Pancreas (tissue), 10 donors: ENCODE measurements at regions not wholly inside any gene's neighbourhood (a gene's known extent, or its start where the extent isn't known, plus 50 kb on each side); places are given as distances from the start of the nearest gene placed in this dataset.

Source experiments
- ATAC-seq, 4 donors: fragments of 200-7000 bp; cut with Tn5 transposase; one replicate each; pipeline versions ENCODE4 v1.8.0 to v1.9.1; 2020; ENCODE audit warnings: mild to moderate bottlenecking in 4 of 4, moderate library complexity in 4 of 4
- DNase-seq, 6 donors: peaks; one replicate each; pipeline ENCODE4 v3.0.0-alpha.2; 2020
- FAIRE-seq: peaks from 2 replicates; lab custom pipeline; 2012; peaks lifted over from hg19 to GRCh38; lab: Jason Lieb, UNC
- H3K27ac ChIP-seq, 4 donors: fragments of 200-600 bp; sonication (generic); 1 replicate in 3 of 4; 2 replicates in 1 of 4; pipeline versions ENCODE4 v1.5.0 to v1.8.0; 2020
- H3K27me3 ChIP-seq, 4 donors: fragments of 200-600 bp; one replicate each; pipeline ENCODE4 v1.8.0; 2021
- H3K36me3 ChIP-seq, 3 donors: fragments of 200-600 bp; sonication (generic) in 1 of 3; one replicate each; pipeline versions ENCODE4 v1.5.0 to v1.8.0; 2020 to 2021
- H3K4me1 ChIP-seq, 3 donors: fragments of 200-600 bp; one replicate each; pipeline ENCODE4 v1.8.0; 2021
- H3K4me3 ChIP-seq, 4 donors: fragments of 200-600 bp; sonication (generic) in 2 of 4; one replicate each; pipeline versions ENCODE4 v1.5.0 to v1.8.0; 2020 to 2021
- H3K9me3 ChIP-seq, 4 donors: fragments of 200-600 bp; one replicate each; pipeline ENCODE4 v1.8.0; 2021
- CTCF ChIP-seq, 4 donors: fragments of 200-600 bp; sonication (generic) in 3 of 4; IDR thresholded peaks; one replicate each; pipeline versions ENCODE4 v1.5.0 to v1.8.0; 2021; ENCODE audit warnings: antibody characterized with exemption in 4 of 4
- WGBS, 2 donors: extraction: QIAGEN DNeasy Blood & Tissue Kit; methylation state at CpG; one replicate each; pipeline ENCODE4 v1.1.7; 2013; 5-methylcytosine and 5-hydroxymethylcytosine counted together
- intact Hi-C, 3 donors: fragments of 100-400 bp; cut with DNase I; formaldehyde crosslinking; loops; one replicate each; pipeline versions ENCODE4 v1.11.1 to v1.14.2; 2022
- donor health status: healthy with polysubstance abuse.
- donor health status: DM: no; HTN: no; CAD: no; lungs with moderate emphysema.
- donor health status: DM: no; HTN: no; CAD: no.
- donor health status: control.
- donor health status: control.
- donor health status: Bipolar disorder and iron deficiency.
- donor health status: DM: yes; HTN: yes; CAD: no.
- donor health status: DM: no; HTN: no; CAD: no.
- donor health status: DM: no; HTN: no; CAD: no.
- donor health status: DM: yes; HTN: yes; CAD: no.

- intact Hi-C loops, result no loop called here
- Histone ChIP-seq H3K4me3 (no peak overlapping the region), H3K27me3 (no peaks in the 10 kb centered on the region), H3K27ac (no peak overlapping the region), H3K36me3 (no peaks in the 10 kb centered on the region), H3K4me1 (no peaks in the 10 kb centered on the region), H3K9me3 (no peaks in the 10 kb centered on the region)
- no peak for FAIRE-seq
- no peak for DNase-seq
- ATAC-seq, result no peak
- TF ChIP-seq CTCF (IDR thresholded peaks at IDR 0.05), result no peak
Measured at GRCh38 chr11:28460348-28460747, 352.2 kb downstream of the METTL15 start.

DNA sequence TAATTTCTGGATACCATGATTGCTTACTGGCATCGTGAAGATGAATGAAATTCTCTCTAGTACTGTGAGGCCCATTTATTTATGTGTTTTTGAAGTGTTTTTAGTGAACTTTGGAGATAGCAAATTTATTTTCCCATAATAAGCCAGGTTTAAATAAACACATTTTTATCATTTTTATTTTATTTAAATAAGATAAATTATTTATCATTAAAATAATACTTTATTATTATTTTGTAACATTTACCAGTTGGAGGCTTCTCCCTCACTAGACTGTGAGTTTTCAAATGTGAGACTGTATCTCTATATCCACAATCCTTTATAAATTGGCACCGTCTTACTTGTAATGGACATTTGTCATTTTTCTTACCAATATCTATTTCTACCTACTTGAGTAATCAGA is 351.7 kb downstream of the METTL15 start:
- ATAC-seq (no peak), FAIRE-seq (no peak), DNase-seq (no peak)
- 74 to 86% methylated on average over 2 of the region's 2 CpGs for WGBS, 2 donors
- no peak for TF ChIP-seq CTCF (IDR thresholded peaks at IDR 0.05)
- Histone ChIP-seq H3K27me3 (no peaks in the 10 kb centered on the region), H3K9me3 (no peaks in the 10 kb centered on the region), H3K36me3 (no peaks in the 10 kb centered on the region), H3K27ac (no peak overlapping the region), H3K4me1 (no peaks in the 10 kb centered on the region), H3K4me3 (no peak overlapping the region)
- intact Hi-C loops, result no loop called here

DNA sequence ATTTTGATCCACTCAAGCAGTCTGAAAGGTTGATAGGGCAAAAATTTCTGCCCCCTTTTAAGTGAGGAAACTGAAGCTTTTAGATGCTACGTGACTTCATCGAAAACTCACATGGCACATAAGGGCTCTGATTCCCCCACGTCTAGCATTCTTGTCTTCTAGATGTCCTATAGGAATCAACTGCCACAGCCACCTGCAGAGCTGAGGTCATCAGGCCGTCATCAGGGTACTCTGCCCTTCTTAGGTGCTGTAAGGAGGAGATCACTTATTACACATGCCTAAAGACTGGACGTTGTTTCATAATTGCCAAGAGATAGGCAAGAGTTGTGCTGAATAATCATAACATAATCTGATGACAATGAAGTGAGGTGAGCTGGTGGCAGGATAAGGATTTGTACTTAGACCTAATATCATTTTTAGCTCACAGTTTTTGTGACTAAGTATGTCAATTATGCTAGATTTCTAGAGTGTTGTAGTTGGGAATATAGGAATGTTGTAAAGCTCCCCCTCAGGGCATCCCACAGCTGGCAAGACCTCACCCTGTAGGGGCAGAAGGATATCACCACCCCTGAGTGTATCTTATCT is 349.4 kb downstream of the METTL15 start:
- Histone ChIP-seq H3K27me3 (no peaks in the 10 kb centered on the region), H3K27ac (no peak overlapping the region), H3K9me3 (no peaks in the 10 kb centered on the region), H3K4me1 (no peaks in the 10 kb centered on the region), H3K36me3 (no peaks in the 10 kb centered on the region), H3K4me3 (no peak overlapping the region)
- no peak for TF ChIP-seq CTCF (IDR thresholded peaks at IDR 0.05)
- DNase-seq, result no peak
- ATAC-seq, result no peak
- no peak for FAIRE-seq
- 68 to 75% methylated on average over 5 of the region's 5 CpGs for WGBS, 2 donors
- intact Hi-C loops, result no loop called here

DNA sequence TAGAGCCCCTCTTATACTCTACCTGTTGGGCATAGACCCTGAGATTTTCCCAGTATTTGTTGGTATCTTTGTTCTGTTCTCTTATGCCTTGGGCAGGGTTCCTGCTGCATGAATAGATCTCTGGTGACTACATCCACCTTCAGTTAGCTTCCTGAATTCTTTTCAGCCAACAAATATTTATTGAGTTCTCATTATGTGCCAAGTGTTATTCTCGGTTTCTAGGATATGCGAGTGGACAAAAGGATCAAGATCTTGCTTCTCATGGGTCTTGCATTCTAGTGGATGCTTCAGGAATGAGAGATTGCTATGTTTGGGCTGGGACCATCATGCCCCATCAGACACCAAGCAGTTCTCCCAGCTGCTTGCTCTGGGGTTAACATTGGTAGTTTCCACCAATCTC is 340.0 kb downstream of the METTL15 start:
- FAIRE-seq (no peak), ATAC-seq (no peak), DNase-seq (no peak)
- Histone ChIP-seq H3K27me3 (no peaks in the 10 kb centered on the region), H3K9me3 (no peaks in the 10 kb centered on the region), H3K4me3 (no peak overlapping the region), H3K27ac (no peak overlapping the region), H3K36me3 (no peaks in the 10 kb centered on the region), H3K4me1 (no peaks in the 10 kb centered on the region)
- TF ChIP-seq CTCF (IDR thresholded peaks at IDR 0.05), result no peak
- WGBS, 2 donors, result 75 to 78% methylated on average over 2 of the region's 2 CpGs
- intact Hi-C loops, result no loop called here

DNA sequence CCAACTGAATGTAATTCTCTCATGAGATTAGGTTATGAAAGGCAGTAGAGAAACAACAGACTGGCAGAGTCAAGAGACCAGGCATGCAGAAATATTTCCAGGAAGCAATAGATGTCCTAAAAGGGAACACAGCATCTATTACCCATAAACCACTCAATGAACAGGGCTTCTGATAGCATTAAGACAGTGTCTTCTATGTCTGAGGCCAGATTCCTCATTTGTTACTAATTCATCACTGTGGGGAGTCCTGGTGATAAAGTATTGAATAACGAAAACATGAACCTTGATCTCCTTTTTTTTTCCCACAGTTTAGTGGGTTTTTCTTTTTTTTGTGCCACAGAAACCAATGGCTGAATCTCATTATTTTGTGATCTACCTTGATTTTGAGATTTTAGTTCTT is 339.0 kb downstream of the METTL15 start:
- 22 to 34% methylated on average over 1 of the region's 1 CpG for WGBS, 2 donors
- ATAC-seq (no peak), DNase-seq (no peak), FAIRE-seq (no peak)
- Histone ChIP-seq H3K9me3 (no peaks in the 10 kb centered on the region), H3K4me1 (no peaks in the 10 kb centered on the region), H3K27ac (no peak overlapping the region), H3K27me3 (no peaks in the 10 kb centered on the region), H3K36me3 (no peaks in the 10 kb centered on the region), H3K4me3 (no peak overlapping the region)
- TF ChIP-seq CTCF (IDR thresholded peaks at IDR 0.05), result no peak
- intact Hi-C loops, result no loop called here
